RWPE2 (cell line): ENCODE measurements at regions not wholly inside any gene's neighbourhood (a gene's known extent, or its start where the extent isn't known, plus 50 kb on each side); places are given as distances from the start of the nearest gene placed in this dataset.

Experiments used
- ATAC-seq: fragments of 200-7000 bp; cut with Tn5 transposase; 3 replicates; pipeline ENCODE4 v1.9.1; 2021; ENCODE audit warnings: low read depth
- DNase-seq: peaks from one replicate; pipeline ENCODE4 v3.0.0-alpha.2; 2020; ENCODE audit warnings: low spot score
- H3K27ac ChIP-seq: fragments of 450-650 bp; 2 replicates; pipeline ENCODE4 v1.5.1; 2017; ENCODE audit warnings: mild to moderate bottlenecking; ENCODE audit not compliant: poor library complexity, severe bottlenecking
- H3K27me3 ChIP-seq: fragments of 250-450 bp; sonication (Bioruptor Pico); 2 replicates; pipeline ENCODE4 v1.5.1; 2021; ENCODE audit warnings: mild to moderate bottlenecking, moderate library complexity; ENCODE audit not compliant: insufficient read depth, poor library complexity, severe bottlenecking
- H3K36me3 ChIP-seq: fragments of 250-450 bp; sonication (Bioruptor Pico); 2 replicates; pipeline ENCODE4 v1.5.1; 2020; ENCODE audit warnings: low read depth, mild to moderate bottlenecking, moderate library complexity
- H3K4me1 ChIP-seq: fragments of 250-450 bp; sonication (Bioruptor Pico); 2 replicates; pipeline ENCODE4 v1.5.1; 2021; ENCODE audit warnings: mild to moderate bottlenecking, moderate library complexity; ENCODE audit not compliant: insufficient read depth, poor library complexity, severe bottlenecking
- H3K4me3 ChIP-seq: fragments of 250-450 bp; sonication (Bioruptor Pico); 2 replicates; pipeline ENCODE4 v1.5.1; 2021; ENCODE audit warnings: mild to moderate bottlenecking, moderate library complexity; ENCODE audit not compliant: severe bottlenecking
- H3K9me3 ChIP-seq: fragments of 250-450 bp; sonication (Bioruptor Pico); 2 replicates; pipeline ENCODE4 v1.5.1; 2021; ENCODE audit warnings: mild to moderate bottlenecking, moderate library complexity; ENCODE audit not compliant: severe bottlenecking
- TF ChIP-seq, protein P1 (sequence below): fragments of 450-650 bp; IDR thresholded peaks from one replicate; pipeline ENCODE4 v1.5.1; 2017; ENCODE audit warnings: mild to moderate bottlenecking, moderate library complexity; ENCODE audit not compliant: poor library complexity, severe bottlenecking

DNA sequence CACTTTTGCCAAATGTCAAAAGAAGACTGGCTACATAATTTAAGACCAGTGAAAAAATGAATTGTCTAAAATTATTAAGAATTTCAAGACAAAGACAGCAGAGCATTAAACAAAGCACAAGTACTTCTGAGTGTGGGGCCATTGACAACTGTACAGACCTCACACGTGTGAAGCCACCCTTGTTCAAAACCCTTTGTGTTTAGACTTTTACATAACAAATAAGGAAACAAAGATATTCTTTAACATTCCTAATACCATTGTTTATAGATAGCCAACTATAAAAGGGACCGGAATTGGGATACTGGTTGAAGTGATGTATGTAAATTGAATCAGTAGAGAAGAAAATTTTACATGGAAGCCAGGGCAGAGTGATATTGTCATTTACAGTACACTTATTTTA is 624.2 kb downstream of the PCDH18 start:
- H3K4me1 ChIP-seq = no peaks in the 10 kb centered on the region
- TF ChIP-seq, protein P1, sequence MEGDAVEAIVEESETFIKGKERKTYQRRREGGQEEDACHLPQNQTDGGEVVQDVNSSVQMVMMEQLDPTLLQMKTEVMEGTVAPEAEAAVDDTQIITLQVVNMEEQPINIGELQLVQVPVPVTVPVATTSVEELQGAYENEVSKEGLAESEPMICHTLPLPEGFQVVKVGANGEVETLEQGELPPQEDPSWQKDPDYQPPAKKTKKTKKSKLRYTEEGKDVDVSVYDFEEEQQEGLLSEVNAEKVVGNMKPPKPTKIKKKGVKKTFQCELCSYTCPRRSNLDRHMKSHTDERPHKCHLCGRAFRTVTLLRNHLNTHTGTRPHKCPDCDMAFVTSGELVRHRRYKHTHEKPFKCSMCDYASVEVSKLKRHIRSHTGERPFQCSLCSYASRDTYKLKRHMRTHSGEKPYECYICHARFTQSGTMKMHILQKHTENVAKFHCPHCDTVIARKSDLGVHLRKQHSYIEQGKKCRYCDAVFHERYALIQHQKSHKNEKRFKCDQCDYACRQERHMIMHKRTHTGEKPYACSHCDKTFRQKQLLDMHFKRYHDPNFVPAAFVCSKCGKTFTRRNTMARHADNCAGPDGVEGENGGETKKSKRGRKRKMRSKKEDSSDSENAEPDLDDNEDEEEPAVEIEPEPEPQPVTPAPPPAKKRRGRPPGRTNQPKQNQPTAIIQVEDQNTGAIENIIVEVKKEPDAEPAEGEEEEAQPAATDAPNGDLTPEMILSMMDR = no peak
- ATAC-seq (no peak), DNase-seq (no peak)
- no peak overlapping the region for H3K27ac ChIP-seq
- H3K27me3 ChIP-seq = no peaks in the 10 kb centered on the region
- H3K9me3 ChIP-seq = no peaks in the 10 kb centered on the region
- no peak overlapping the region for H3K4me3 ChIP-seq
- H3K36me3 ChIP-seq = no peaks in the 10 kb centered on the region

DNA sequence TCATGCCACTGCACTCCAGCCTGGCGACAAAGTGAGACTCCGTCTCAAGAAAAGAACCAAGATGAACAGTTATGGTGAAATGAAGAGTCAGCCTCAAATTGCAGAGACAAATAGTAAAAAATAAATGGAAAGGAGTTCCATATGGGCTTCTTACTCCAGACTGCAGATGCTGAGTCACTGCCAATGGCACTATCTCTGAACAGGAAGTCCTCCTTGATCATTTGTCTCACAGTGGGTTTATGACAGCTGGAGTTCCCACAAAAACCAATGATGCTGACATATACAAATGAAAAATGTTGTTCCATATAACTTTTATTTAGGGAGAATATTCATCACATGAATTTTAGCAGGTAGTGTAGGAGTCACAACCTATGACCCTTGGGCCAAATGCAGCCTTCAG is 631.6 kb downstream of the PCDH18 start:
- DNase-seq = no peak
- TF ChIP-seq, protein P1 = no peak
- Histone ChIP-seq H3K4me3 (no peak overlapping the region), H3K4me1 (no peaks in the 10 kb centered on the region), H3K27me3 (no peaks in the 10 kb centered on the region), H3K9me3 (no peaks in the 10 kb centered on the region), H3K27ac (no peak overlapping the region), H3K36me3 (no peaks in the 10 kb centered on the region)
- ATAC-seq = no peak

DNA sequence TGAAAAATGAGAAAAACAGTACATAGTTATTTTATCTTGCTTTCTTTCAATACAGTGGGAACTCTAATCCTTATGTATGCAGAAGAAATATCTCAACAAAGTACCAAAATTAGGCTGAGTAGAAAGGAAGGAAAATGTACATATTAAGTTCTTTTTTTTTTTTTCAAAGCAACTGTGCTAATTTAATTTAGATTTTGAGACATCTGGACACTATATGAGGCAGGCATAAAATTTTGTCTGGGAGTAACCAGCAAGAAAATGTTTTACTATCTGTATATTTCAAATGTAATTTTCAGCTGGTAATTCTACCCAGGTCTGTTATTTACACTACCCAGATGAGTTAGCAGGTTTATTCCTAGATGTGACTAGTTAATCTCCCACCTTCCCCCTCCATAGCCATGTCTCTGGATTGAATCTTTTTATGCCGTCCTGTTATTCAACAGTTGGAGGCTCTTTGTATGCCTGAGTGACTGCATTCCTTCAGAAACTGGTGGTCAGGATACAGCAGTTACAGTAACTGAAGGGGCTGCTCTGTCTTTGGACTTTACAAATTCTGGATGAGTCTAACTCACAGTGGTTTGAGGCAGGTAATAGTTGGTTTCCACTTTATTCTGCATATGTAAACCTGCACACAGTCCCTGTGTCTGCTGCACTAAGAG is 633.6 kb downstream of the PCDH18 start:
- TF ChIP-seq, protein P1 = no peak
- H3K4me3 ChIP-seq = no peak overlapping the region
- H3K27me3 ChIP-seq = no peaks in the 10 kb centered on the region
- H3K36me3 ChIP-seq = no peaks in the 10 kb centered on the region
- no peaks in the 10 kb centered on the region for H3K9me3 ChIP-seq
- no peak overlapping the region for H3K27ac ChIP-seq
- DNase-seq (no peak), ATAC-seq (no peak)
- no peaks in the 10 kb centered on the region for H3K4me1 ChIP-seq

DNA sequence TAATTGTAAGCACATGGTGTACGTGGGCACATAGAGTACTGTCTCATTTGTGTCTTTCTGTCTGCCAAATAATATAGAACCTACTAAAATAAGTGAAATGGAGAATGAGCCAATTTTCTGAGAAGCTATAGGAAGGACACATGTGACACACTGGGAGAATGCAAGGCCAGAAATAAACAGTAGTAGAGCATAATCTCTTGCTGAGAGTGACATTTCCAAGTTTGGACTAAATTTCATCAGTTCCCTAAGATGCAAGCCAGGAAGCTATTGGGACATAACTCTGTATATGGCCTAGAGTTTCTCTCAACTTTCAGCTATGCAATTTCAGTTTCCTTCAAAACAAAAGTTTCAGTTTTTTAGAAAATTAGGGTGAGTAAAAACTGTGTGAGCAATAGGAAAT is 638.7 kb downstream of the PCDH18 start:
- no peaks in the 10 kb centered on the region for H3K9me3 ChIP-seq
- no peak overlapping the region for H3K27ac ChIP-seq
- no peaks in the 10 kb centered on the region for H3K27me3 ChIP-seq
- no peaks in the 10 kb centered on the region for H3K36me3 ChIP-seq
- ATAC-seq (no peak), DNase-seq (no peak)
- TF ChIP-seq, protein P1 = no peak
- no peak overlapping the region for H3K4me3 ChIP-seq
- no peaks in the 10 kb centered on the region for H3K4me1 ChIP-seq

DNA sequence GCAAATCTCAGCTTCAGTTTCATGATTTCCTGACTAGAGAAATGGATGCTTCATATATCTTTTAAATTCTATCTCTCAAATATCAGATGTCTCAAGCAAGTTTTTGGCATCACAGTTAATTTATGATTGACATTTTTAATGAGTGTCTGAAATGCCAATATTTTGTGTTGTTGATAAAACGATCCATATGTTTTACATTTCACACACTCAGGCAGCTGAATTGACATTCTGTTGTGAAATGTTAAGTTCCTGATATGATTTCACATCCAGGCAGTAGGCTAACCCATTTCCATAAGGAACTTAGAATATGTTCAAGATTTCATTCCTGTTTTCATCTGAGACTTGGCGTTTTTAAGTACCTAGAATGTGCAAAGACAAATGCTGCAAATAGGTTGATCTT is 650.6 kb downstream of the PCDH18 start:
- Histone ChIP-seq H3K4me3 (no peak overlapping the region), H3K36me3 (no peaks in the 10 kb centered on the region), H3K9me3 (no peaks in the 10 kb centered on the region), H3K4me1 (no peaks in the 10 kb centered on the region), H3K27ac (no peak overlapping the region), H3K27me3 (no peaks in the 10 kb centered on the region)
- TF ChIP-seq, protein P1 = no peak
- no peak for ATAC-seq
- no peak for DNase-seq
